Astrocyte of the cerebellum (primary cell): ENCODE measurements at regions not wholly inside any gene's neighbourhood (a gene's known extent, or its start where the extent isn't known, plus 50 kb on each side); places are given as distances from the start of the nearest gene placed in this dataset.

Source experiments
- DNase-seq: peaks from one replicate; pipeline ENCODE4 v3.0.0-alpha.2; 2011; ENCODE audit warnings: low read depth
- H3K4me3 ChIP-seq: 2 replicates; pipeline ENCODE4 v1.5.1; 2011; ENCODE audit warnings: mild to moderate bottlenecking, low read depth, low read length, moderate library complexity
- CTCF ChIP-seq: IDR thresholded peaks from 2 replicates; pipeline ENCODE4 v1.5.1; 2012; ENCODE audit warnings: low read length, low read depth, moderate library complexity, mild to moderate bottlenecking; ENCODE audit errors: missing control alignments
- in situ Hi-C: cut with HindIII; loops from 2 replicates; pipeline ENCODE4 v1.10.0; 2017; ENCODE audit warnings: low sequenced_read_pairs

- DNase-seq: no peak
- in situ Hi-C loops: no loop called here
- no peak overlapping the region for H3K4me3 ChIP-seq
- no peak for TF ChIP-seq CTCF
These were observed 483.2 kb upstream of the GYPC start for GRCh38 chr2:126172631-126173184.

- no peak for DNase-seq
- H3K4me3 ChIP-seq: no peak overlapping the region
- no peak for TF ChIP-seq CTCF
- in situ Hi-C loops: no loop called here
These were observed 480.7 kb upstream of the GYPC start for GRCh38 chr2:126175222-126175621.

- no peak overlapping the region for H3K4me3 ChIP-seq
- in situ Hi-C loops: no loop called here
- DNase-seq: no peak
- no peak for TF ChIP-seq CTCF
These were observed 478.5 kb upstream of the GYPC start for GRCh38 chr2:126177479-126177878.

GRCh38 chr2:126187668-126188067 lies 468.3 kb upstream of the GYPC start:
- TF ChIP-seq CTCF: no peak
- no peak overlapping the region for H3K4me3 ChIP-seq
- in situ Hi-C loops: no loop called here
- no peak for DNase-seq

- H3K4me3 ChIP-seq: no peak overlapping the region
- in situ Hi-C loops: no loop called here
- TF ChIP-seq CTCF: no peak
- DNase-seq: no peak
These were observed 466.4 kb upstream of the GYPC start for GRCh38 chr2:126189527-126189926.

- in situ Hi-C loops: no loop called here
- no peak overlapping the region for H3K4me3 ChIP-seq
- DNase-seq: no peak
- no peak for TF ChIP-seq CTCF
These were observed 455.4 kb upstream of the GYPC start for GRCh38 chr2:126200538-126200937.

- DNase-seq: no peak
- no peak for TF ChIP-seq CTCF
These were observed 447.7 kb upstream of the GYPC start for GRCh38 chr2:126208266-126208665.

More at GRCh38 chr2:126208266-126208665, 447.7 kb upstream of the GYPC start:
- in situ Hi-C loops: no loop called here
- H3K4me3 ChIP-seq: no peak overlapping the region
